Smooth muscle cell (in vitro differentiated cells): ENCODE measurements at regions not wholly inside any gene's neighbourhood (a gene's known extent, or its start where the extent isn't known, plus 50 kb on each side); places are given as distances from the start of the nearest gene placed in this dataset.

Experiments
- DNase-seq: peaks from one replicate; lab custom pipeline; 2025; ENCODE audit not compliant: unreplicated experiment; lab: John Stamatoyannopoulos, UW
- H2AFZ ChIP-seq: fragments of 200-600 bp; sonication (generic); 2 replicates; pipeline ENCODE4 v1.6.0; 2016; ENCODE audit warnings: antibody characterized with exemption, low read depth, mild to moderate bottlenecking
- H3F3A ChIP-seq: fragments of 200-600 bp; sonication (generic); 2 replicates; pipeline ENCODE4 v1.6.0; 2017; ENCODE audit warnings: antibody characterized with exemption, low read depth
- H3K27ac ChIP-seq: fragments of 200-600 bp; sonication (generic); 2 replicates; pipeline ENCODE4 v1.5.1; 2016; ENCODE audit warnings: low read depth, mild to moderate bottlenecking
- H3K27me3 ChIP-seq: fragments of 200-600 bp; sonication (generic); 2 replicates; pipeline ENCODE4 v1.6.1; 2016; ENCODE audit warnings: low read depth, mild to moderate bottlenecking
- H3K36me3 ChIP-seq: fragments of 200-600 bp; sonication (generic); 2 replicates; pipeline ENCODE4 v1.5.1; 2016; ENCODE audit warnings: low read depth
- H3K4me1 ChIP-seq: fragments of 200-600 bp; sonication (generic); 2 replicates; pipeline ENCODE4 v1.5.1; 2016; ENCODE audit warnings: low read depth
- H3K4me2 ChIP-seq: fragments of 200-600 bp; sonication (generic); 2 replicates; pipeline ENCODE4 v1.6.0; 2016; ENCODE audit warnings: mild to moderate bottlenecking
- H3K4me3 ChIP-seq: fragments of 200-600 bp; sonication (generic); 2 replicates; pipeline ENCODE4 v1.5.1; 2016; ENCODE audit warnings: mild to moderate bottlenecking
- H3K79me2 ChIP-seq: fragments of 200-600 bp; sonication (generic); 2 replicates; pipeline ENCODE4 v1.6.0; 2016; ENCODE audit warnings: low read depth, mild to moderate bottlenecking
- H3K9ac ChIP-seq: fragments of 200-600 bp; sonication (generic); 2 replicates; pipeline ENCODE4 v1.6.0; 2016; ENCODE audit warnings: low read depth
- H3K9me3 ChIP-seq: fragments of 200-600 bp; sonication (generic); replicated peaks from 2 replicates; pipeline ENCODE4 v1.5.1; 2016; ENCODE audit warnings: low read depth
- H4K20me1 ChIP-seq: fragments of 200-600 bp; sonication (generic); 2 replicates; pipeline ENCODE4 v1.6.0; 2016; ENCODE audit warnings: low read depth
- WGBS: methylation state at CpG from one replicate; pipeline ENCODE4 v1.1.7; 2016; ENCODE audit warnings: low lambda C conversion rate; 5-methylcytosine and 5-hydroxymethylcytosine counted together
- TF ChIP-seq, protein P1 (sequence below): fragments of 200-600 bp; sonication (generic); IDR thresholded peaks from 2 replicates; pipeline ENCODE4 v1.5.1; 2017; ENCODE audit warnings: borderline replicate concordance, mild to moderate bottlenecking, antibody characterized with exemption; ENCODE audit not compliant: insufficient read depth, poor library complexity, severe bottlenecking

DNA sequence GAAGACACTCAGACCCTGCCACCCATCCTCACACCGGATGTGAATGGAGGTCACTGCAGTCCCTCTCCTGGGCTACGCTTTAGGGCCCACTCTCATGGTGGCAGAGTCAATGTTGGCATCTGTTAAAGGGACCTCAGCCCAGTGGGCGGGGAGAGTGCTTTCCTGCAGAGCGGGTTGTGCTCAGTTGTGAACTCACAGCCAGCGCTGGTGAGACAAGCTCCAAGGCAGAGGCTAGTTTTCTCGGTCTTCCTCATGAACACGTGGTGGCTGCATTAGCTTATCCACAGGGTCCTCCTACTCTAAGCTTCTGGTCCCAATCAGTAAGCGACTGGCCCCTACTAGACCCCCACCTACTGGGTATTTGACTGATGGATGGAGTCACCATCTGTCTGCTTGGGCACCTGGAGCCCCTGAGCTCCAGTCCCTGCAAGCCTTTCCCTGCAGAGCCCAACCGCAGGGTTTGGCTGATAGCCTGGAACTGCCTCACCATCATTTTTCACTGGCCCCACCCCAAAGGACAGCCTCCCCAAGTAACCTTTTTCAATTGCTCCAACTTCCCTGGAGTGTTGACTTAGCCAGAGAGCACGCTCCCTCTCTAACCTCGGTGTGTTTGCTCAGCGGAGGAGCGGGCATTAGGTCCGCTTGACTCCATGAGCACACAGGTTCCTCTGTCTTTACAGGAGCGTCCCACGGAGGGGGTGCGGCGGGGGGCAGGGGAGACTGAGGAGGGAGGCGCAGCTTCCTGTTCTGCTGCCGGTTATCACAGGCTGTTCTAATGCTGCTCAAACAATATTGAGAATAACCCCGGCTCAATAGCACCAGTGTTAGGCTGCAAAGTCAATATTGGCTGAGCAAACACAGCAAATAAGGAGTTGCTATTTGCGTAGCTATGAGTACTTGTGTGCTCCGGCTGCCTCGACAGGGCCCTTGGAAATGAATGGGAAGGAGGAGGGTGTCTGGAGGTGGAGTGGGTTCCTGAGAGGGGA lies 141.7 kb downstream of the RPLP1 start:
- Histone ChIP-seq H3K27ac (no peak overlapping the region), H3F3A (no peaks in the 10 kb centered on the region), H3K79me2 (no peaks in the 10 kb centered on the region), H3K4me2 (no peak overlapping the region), H3K27me3 (peaks cover 10% of the 10 kb centered on the region), H3K36me3 (no peaks in the 10 kb centered on the region), H2AFZ (no peak overlapping the region), H3K4me3 (no peak overlapping the region), H3K9me3 (no peaks in the 10 kb centered on the region), H4K20me1 (no peaks in the 10 kb centered on the region), H3K4me1 (no peaks in the 10 kb centered on the region), H3K9ac (no peak overlapping the region)
- 87% methylated on average over 24 of the region's 24 CpGs for WGBS
- DNase-seq: no peak
- TF ChIP-seq, protein P1, sequence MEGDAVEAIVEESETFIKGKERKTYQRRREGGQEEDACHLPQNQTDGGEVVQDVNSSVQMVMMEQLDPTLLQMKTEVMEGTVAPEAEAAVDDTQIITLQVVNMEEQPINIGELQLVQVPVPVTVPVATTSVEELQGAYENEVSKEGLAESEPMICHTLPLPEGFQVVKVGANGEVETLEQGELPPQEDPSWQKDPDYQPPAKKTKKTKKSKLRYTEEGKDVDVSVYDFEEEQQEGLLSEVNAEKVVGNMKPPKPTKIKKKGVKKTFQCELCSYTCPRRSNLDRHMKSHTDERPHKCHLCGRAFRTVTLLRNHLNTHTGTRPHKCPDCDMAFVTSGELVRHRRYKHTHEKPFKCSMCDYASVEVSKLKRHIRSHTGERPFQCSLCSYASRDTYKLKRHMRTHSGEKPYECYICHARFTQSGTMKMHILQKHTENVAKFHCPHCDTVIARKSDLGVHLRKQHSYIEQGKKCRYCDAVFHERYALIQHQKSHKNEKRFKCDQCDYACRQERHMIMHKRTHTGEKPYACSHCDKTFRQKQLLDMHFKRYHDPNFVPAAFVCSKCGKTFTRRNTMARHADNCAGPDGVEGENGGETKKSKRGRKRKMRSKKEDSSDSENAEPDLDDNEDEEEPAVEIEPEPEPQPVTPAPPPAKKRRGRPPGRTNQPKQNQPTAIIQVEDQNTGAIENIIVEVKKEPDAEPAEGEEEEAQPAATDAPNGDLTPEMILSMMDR: no peak

DNA sequence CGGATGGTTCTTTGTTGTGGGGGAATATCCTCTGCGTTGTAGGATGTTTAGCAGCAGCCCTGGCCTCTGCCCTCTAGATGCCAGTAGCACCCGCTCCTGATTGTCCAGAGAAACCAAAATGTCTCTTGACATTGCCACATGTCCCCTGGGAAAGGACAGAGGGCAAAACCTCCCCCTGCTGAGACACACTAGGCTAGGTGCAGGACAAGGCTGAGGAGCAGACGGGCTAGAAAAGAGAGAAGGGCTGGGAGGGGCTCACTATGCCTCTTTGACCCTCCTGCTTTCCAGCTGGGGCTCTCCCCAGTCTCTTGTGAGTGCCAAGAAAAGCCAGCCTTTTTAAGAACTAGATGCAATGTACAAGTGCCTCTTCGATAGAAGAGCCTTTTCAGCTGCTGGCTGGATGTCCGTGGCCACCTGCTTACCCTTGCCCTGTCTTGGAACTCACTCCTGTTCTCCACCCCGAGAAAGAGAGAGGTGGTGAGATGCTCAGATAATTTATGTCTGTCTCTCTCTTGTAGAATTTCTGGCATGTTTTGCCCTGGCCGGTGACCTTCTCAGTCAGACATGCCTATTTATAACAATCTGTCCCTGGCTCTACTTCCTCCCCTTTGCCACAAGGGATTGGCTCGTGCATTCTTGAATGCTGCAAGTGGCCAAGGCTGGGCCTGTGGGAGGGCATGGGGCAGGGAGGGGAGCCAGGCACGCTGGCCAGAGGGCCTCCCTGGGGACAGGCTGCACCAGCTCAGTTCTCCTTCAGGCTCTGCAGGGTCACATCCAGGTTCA lies 142.6 kb downstream of the RPLP1 start:
- Histone ChIP-seq H3K9ac (no peak overlapping the region), H2AFZ (no peak overlapping the region), H3K79me2 (no peaks in the 10 kb centered on the region), H3F3A (no peaks in the 10 kb centered on the region), H3K27ac (no peak overlapping the region), H4K20me1 (no peaks in the 10 kb centered on the region), H3K4me3 (no peak overlapping the region), H3K4me2 (no peak overlapping the region), H3K36me3 (no peaks in the 10 kb centered on the region), H3K4me1 (no peaks in the 10 kb centered on the region), H3K27me3 (peaks cover 11% of the 10 kb centered on the region), H3K9me3 (no peaks in the 10 kb centered on the region)
- no peak for DNase-seq
- WGBS: 83% methylated on average over 10 of the region's 10 CpGs
- TF ChIP-seq, protein P1: no peak

DNA sequence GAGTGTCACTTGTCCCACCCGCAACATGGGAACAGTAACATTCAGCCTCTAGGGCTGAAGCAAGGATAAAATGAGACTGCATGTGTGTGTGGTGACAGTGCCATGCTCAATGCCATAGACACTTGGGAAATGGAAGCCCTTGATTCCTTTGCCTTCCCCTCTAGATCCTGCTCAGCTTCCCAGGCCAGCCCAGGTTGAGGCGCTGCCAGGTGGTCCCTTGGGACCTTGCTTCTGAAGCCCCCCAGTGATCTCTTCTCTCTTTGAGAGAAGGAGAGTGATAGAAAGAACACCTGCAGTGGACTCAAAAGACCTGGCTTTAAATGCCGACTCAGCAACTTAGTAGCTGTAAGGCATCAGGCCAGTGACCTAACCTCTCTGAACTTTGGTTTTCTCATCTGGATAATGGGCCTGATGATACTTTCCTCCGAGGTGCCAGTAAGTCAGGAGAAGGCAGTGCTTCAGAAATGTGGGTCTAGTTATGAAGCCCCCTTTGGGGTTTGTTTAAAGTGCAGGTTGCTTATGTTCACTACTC lies 144.5 kb downstream of the RPLP1 start:
- Histone ChIP-seq H3K27ac (no peak overlapping the region), H3K36me3 (no peaks in the 10 kb centered on the region), H3K4me3 (no peak overlapping the region), H3K4me1 (no peaks in the 10 kb centered on the region), H3K27me3 (peaks cover 11% of the 10 kb centered on the region), H3K9ac (no peak overlapping the region), H3K79me2 (no peaks in the 10 kb centered on the region), H3K4me2 (no peak overlapping the region), H3K9me3 (no peaks in the 10 kb centered on the region), H3F3A (no peaks in the 10 kb centered on the region), H2AFZ (no peak overlapping the region), H4K20me1 (no peaks in the 10 kb centered on the region)
- WGBS: 97% methylated on average over 4 of the region's 4 CpGs
- no peak for DNase-seq
- TF ChIP-seq, protein P1: no peak
